ENCODE measurements at regions not wholly inside any gene's neighbourhood (a gene's known extent, or its start where the extent isn't known, plus 50 kb on each side); places are given as distances from the start of the nearest gene placed in this dataset.

DNA sequence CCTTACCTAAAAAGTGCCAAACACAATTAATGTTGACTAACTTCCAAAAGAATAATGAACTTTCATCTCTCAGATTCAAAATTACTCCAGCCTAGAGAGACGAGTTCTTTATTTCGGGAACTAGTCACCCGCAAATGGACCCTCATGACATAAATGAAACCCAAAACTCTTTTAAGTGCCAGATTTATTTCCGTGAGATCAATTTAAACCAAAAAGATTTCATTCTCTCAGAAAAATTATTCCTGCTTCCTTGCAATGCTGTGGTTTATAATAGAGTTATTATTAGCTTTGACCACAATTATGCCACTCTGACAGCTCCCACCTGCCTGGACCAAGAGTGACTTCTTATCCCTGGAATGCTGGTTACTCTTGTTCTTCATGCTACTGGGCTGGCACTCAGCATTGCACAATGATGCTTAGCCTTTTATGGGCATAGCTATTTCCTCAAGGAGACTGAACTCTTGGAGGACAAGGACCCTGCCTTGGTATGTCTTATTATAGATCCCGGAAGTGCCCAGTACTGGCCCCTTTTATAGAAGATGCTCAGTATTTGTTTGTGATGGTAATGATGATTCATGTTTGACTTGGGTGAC lies 183.5 kb downstream of the SNX18 start:
- TF ChIP-seq EGR1 (IDR thresholded peaks at IDR 0.05) (no peak), EP300 (IDR thresholded peaks at IDR 0.05; ENCODE audit: borderline replicate concordance) (peak; percentile 91), TEAD4 (IDR thresholded peaks at IDR 0.05) (peak; percentile 99), CEBPB (IDR thresholded peaks at IDR 0.05) (peak; percentile 100), FOXM1 (IDR thresholded peaks at IDR 0.05; ENCODE audit: borderline replicate concordance, low read depth) (peak; percentile 80), CREB1 (IDR thresholded peaks at IDR 0.05; ENCODE audit: low read depth) (no peak), ZBTB7A (IDR thresholded peaks at IDR 0.05; ENCODE audit: low read depth) (no peak), NFIC (IDR thresholded peaks at IDR 0.05) (peak; percentile 74), RAD21 (IDR thresholded peaks at IDR 0.05; ENCODE audit: low read depth) (no peak; the same call in 1 of the 2 replicates), TCF12 (IDR thresholded peaks at IDR 0.05; ENCODE audit: low read depth) (peak; percentile 93)
- TF ChIP-seq, protein P1, sequence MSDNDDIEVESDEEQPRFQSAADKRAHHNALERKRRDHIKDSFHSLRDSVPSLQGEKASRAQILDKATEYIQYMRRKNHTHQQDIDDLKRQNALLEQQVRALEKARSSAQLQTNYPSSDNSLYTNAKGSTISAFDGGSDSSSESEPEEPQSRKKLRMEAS (IDR thresholded peaks at IDR 0.05): peak; percentile 41; the same call in 1 of the 2 replicates
- TF ChIP-seq, protein P2, sequence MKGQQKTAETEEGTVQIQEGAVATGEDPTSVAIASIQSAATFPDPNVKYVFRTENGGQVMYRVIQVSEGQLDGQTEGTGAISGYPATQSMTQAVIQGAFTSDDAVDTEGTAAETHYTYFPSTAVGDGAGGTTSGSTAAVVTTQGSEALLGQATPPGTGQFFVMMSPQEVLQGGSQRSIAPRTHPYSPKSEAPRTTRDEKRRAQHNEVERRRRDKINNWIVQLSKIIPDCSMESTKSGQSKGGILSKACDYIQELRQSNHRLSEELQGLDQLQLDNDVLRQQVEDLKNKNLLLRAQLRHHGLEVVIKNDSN (IDR thresholded peaks at IDR 0.05): no peak

GRCh38 chr5:54696931-54697330 lies 179.4 kb downstream of the SNX18 start:
- TF ChIP-seq, protein P2 (IDR thresholded peaks at IDR 0.05): no peak
- TF ChIP-seq FOXM1 (IDR thresholded peaks at IDR 0.05; ENCODE audit: borderline replicate concordance, low read depth) (no peak), NFIC (IDR thresholded peaks at IDR 0.05) (no peak)

GRCh38 chr5:54696346-54696745 lies 178.8 kb downstream of the SNX18 start:
- TF ChIP-seq EP300 (IDR thresholded peaks at IDR 0.05; ENCODE audit: borderline replicate concordance) (no peak), ZBTB7A (IDR thresholded peaks at IDR 0.05; ENCODE audit: low read depth) (no peak)
- TF ChIP-seq, protein P3, sequence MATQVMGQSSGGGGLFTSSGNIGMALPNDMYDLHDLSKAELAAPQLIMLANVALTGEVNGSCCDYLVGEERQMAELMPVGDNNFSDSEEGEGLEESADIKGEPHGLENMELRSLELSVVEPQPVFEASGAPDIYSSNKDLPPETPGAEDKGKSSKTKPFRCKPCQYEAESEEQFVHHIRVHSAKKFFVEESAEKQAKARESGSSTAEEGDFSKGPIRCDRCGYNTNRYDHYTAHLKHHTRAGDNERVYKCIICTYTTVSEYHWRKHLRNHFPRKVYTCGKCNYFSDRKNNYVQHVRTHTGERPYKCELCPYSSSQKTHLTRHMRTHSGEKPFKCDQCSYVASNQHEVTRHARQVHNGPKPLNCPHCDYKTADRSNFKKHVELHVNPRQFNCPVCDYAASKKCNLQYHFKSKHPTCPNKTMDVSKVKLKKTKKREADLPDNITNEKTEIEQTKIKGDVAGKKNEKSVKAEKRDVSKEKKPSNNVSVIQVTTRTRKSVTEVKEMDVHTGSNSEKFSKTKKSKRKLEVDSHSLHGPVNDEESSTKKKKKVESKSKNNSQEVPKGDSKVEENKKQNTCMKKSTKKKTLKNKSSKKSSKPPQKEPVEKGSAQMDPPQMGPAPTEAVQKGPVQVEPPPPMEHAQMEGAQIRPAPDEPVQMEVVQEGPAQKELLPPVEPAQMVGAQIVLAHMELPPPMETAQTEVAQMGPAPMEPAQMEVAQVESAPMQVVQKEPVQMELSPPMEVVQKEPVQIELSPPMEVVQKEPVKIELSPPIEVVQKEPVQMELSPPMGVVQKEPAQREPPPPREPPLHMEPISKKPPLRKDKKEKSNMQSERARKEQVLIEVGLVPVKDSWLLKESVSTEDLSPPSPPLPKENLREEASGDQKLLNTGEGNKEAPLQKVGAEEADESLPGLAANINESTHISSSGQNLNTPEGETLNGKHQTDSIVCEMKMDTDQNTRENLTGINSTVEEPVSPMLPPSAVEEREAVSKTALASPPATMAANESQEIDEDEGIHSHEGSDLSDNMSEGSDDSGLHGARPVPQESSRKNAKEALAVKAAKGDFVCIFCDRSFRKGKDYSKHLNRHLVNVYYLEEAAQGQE (IDR thresholded peaks at IDR 0.05; ENCODE audit: low read depth): no peak

GRCh38 chr5:54695198-54695966 lies 177.8 kb downstream of the SNX18 start:
- TF ChIP-seq CEBPB (IDR thresholded peaks at IDR 0.05) (no peak), EGR1 (IDR thresholded peaks at IDR 0.05) (no peak), TAF1 (IDR thresholded peaks at IDR 0.05; ENCODE audit: low read depth) (no peak)

DNA sequence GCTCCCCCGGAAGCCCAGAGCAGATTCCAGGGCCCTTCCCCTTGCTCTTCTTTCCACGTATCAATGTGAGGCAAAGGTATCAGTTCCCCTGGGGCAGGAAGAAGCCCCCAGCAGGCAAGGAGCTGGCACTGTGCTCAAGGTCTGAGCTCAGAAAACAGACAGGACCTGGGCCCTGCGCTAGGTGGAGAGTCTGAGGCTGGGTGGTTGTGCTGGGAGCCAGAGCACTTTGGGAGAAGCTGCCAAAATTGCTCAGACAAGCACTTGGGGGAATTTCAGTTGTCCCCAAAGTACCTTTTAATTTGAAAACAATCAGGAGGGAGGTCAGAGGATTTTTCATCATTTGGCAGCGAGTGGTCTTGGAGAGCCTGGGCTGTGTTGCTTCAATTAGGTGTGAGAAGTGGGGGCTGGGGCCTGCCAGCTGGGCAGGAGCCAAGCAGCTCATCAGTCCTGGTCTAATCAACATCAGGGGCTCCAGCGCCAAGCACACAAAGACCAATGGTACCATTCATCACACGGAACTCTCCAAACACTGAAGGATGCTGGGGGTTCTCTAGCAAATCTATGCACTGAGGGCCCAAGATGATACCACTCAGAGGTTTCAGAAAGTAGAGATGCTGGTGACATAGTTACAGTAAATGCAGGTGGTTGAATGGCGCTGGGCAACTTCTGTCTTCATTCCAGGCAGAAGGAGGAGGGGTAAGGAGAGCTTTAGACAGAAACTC lies 176.5 kb downstream of the SNX18 start:
- no peak for TF ChIP-seq RAD21 (IDR thresholded peaks at IDR 0.05; ENCODE audit: low read depth)
- TF ChIP-seq YY1 (IDR thresholded peaks at IDR 0.05; ENCODE audit: low read depth): no peak
- TF ChIP-seq, protein P1 (IDR thresholded peaks at IDR 0.05): no peak
- TF ChIP-seq CREB1 (IDR thresholded peaks at IDR 0.05; ENCODE audit: low read depth): no peak
- TF ChIP-seq, protein P2 (IDR thresholded peaks at IDR 0.05): no peak
- no peak for TF ChIP-seq EP300 (IDR thresholded peaks at IDR 0.05; ENCODE audit: borderline replicate concordance)
- no peak for TF ChIP-seq ZBTB7A (IDR thresholded peaks at IDR 0.05; ENCODE audit: low read depth)
- TF ChIP-seq, protein P3 (IDR thresholded peaks at IDR 0.05; ENCODE audit: low read depth): no peak
- TF ChIP-seq CEBPB (IDR thresholded peaks at IDR 0.05): no peak
- TF ChIP-seq TAF1 (IDR thresholded peaks at IDR 0.05; ENCODE audit: low read depth): no peak
- TF ChIP-seq FOXM1 (IDR thresholded peaks at IDR 0.05; ENCODE audit: borderline replicate concordance, low read depth): no peak
